HEK293 (cell line): ENCODE measurements at regions not wholly inside any gene's neighbourhood (a gene's known extent, or its start where the extent isn't known, plus 50 kb on each side); places are given as distances from the start of the nearest gene placed in this dataset.
A peak's percentile ranks its signal among the peaks of the same experiment; 100 is the strongest.
"Not testable (repeated sequence)": the region's sequence is repeated elsewhere in the genome, so short reads cannot be mapped to it uniquely, and the experiment has no call there.

ENCODE experiments used
- CTCF ChIA-PET: fragments of 350-600 bp; formaldehyde crosslinking; extraction: SDS; loops from one replicate; lab custom pipeline; 2021; ENCODE audit warnings: antibody characterized with exemption; lab: Yijun Ruan, JAX
- POLR2A ChIA-PET: fragments of 300-600 bp; formaldehyde crosslinking; extraction: SDS; loops from one replicate; lab custom pipeline; 2020; ENCODE audit warnings: antibody characterized with exemption, inconsistent platforms; lab: Yijun Ruan, JAX
- H3K27ac ChIP-seq: fragments of 200-500 bp; sonication (Bioruptor generic); 2 replicates; pipeline ENCODE4 v1.5.1; 2014; ENCODE audit warnings: low read depth, low read length, control low read depth, inconsistent platforms; ENCODE audit errors: extremely low read depth
- H3K36me3 ChIP-seq, 2 experiments: fragments of 200-500 bp in 1 of 2; sonication (Bioruptor generic) in 1 of 2; 1 replicate in 1 of 2; 2 replicates in 1 of 2; pipeline ENCODE4 v1.5.1; 2014 to 2017; ENCODE audit warnings: inconsistent platforms in 2 of 2, low read length in 2 of 2; ENCODE audit not compliant: control insufficient read depth in 2 of 2, insufficient read depth in 1 of 2
- H3K4me1 ChIP-seq: fragments of 200-500 bp; sonication (Bioruptor generic); 2 replicates; pipeline ENCODE4 v1.5.1; 2014; ENCODE audit warnings: mild to moderate bottlenecking, low read length, inconsistent platforms; ENCODE audit not compliant: control insufficient read depth, insufficient read depth
- H3K4me3 ChIP-seq: 2 replicates; pipeline ENCODE4 v1.5.1; 2011; ENCODE audit warnings: low read depth, mild to moderate bottlenecking, control low read depth, low read length, moderate library complexity
- H3K9me3 ChIP-seq: fragments of 200-500 bp; sonication (Bioruptor generic); 2 replicates; pipeline ENCODE4 v1.5.1; 2014; ENCODE audit warnings: low read depth, low read length, inconsistent platforms; ENCODE audit not compliant: control insufficient read depth, insufficient read depth
- AEBP2 ChIP-seq: fragments of 450-650 bp; formaldehyde crosslinking; IDR thresholded peaks from 2 replicates; pipeline ENCODE4 v1.5.1; 2016; ENCODE audit warnings: missing biosample characterization, missing genetic modification characterization, borderline replicate concordance
- KLF1 ChIP-seq: fragments of 450-650 bp; formaldehyde crosslinking; IDR thresholded peaks from 2 replicates; pipeline ENCODE4 v1.5.1; 2016; ENCODE audit warnings: missing biosample characterization, missing genetic modification characterization
- KLF9 ChIP-seq: fragments of 450-650 bp; formaldehyde crosslinking; IDR thresholded peaks from 2 replicates; pipeline ENCODE4 v1.5.1; 2016; ENCODE audit warnings: missing biosample characterization, missing genetic modification characterization, low read depth
- MEIS1 ChIP-seq: sonication (generic); formaldehyde crosslinking; IDR thresholded peaks from 2 replicates; pipeline ENCODE4 v1.8.1; 2022; ENCODE audit warnings: missing genetic modification reagents, mild to moderate bottlenecking, borderline replicate concordance
- PRDM1 ChIP-seq: fragments of 450-650 bp; formaldehyde crosslinking; IDR thresholded peaks from 2 replicates; pipeline ENCODE4; 2016; ENCODE audit warnings: missing biosample characterization, missing genetic modification characterization
- SETDB1 ChIP-seq: IDR thresholded peaks from one replicate; pipeline ENCODE4 v1.6.1; 2017; ENCODE audit warnings: mild to moderate bottlenecking, low read length, moderate library complexity, mixed read lengths; ENCODE audit not compliant: insufficient read length
- ZBTB49 ChIP-seq: fragments of 450-650 bp; formaldehyde crosslinking; IDR thresholded peaks from 2 replicates; pipeline ENCODE4 v1.5.1; 2016; ENCODE audit warnings: missing biosample characterization, missing genetic modification characterization, low read depth
- ZIC2 ChIP-seq: fragments of 450-650 bp; formaldehyde crosslinking; IDR thresholded peaks from 2 replicates; pipeline ENCODE4 v1.5.1; 2016; ENCODE audit warnings: missing biosample characterization, missing genetic modification characterization
- ZNF140 ChIP-seq: fragments of 450-650 bp; formaldehyde crosslinking; IDR thresholded peaks from 2 replicates; pipeline ENCODE4 v1.5.1; 2016; ENCODE audit warnings: missing biosample characterization, missing genetic modification characterization
- ZNF223 ChIP-seq: fragments of 450-650 bp; formaldehyde crosslinking; IDR thresholded peaks from 2 replicates; pipeline ENCODE4 v1.5.1; 2016; ENCODE audit warnings: missing biosample characterization, missing genetic modification characterization
- ZNF24 ChIP-seq: fragments of 450-650 bp; formaldehyde crosslinking; IDR thresholded peaks from 2 replicates; pipeline ENCODE4 v1.5.1; 2016; ENCODE audit warnings: missing biosample characterization, missing genetic modification characterization
- ZNF335 ChIP-seq: fragments of 450-650 bp; formaldehyde crosslinking; conservative IDR thresholded peaks from 2 replicates; pipeline ENCODE4 v1.5.1; 2016; ENCODE audit warnings: missing biosample characterization, missing genetic modification characterization
- ZNF350 ChIP-seq: fragments of 450-650 bp; formaldehyde crosslinking; IDR thresholded peaks from 2 replicates; pipeline ENCODE4 v1.5.0; 2017; ENCODE audit warnings: missing biosample characterization, mild to moderate bottlenecking, missing genetic modification characterization
- ZNF354C ChIP-seq: fragments of 450-650 bp; formaldehyde crosslinking; IDR thresholded peaks from 2 replicates; pipeline ENCODE4 v1.5.1; 2016; ENCODE audit warnings: missing biosample characterization, missing genetic modification characterization, low read depth, borderline replicate concordance
- ZNF610 ChIP-seq: fragments of 450-650 bp; formaldehyde crosslinking; IDR thresholded peaks from 2 replicates; pipeline ENCODE4 v1.5.1; 2016; ENCODE audit warnings: missing biosample characterization, missing genetic modification characterization, borderline replicate concordance
- ZNF654 ChIP-seq: fragments of 450-650 bp; formaldehyde crosslinking; IDR thresholded peaks from 2 replicates; pipeline ENCODE4 v1.5.1; 2016; ENCODE audit warnings: low read depth, missing biosample characterization, missing genetic modification characterization
- ZNF658 ChIP-seq: fragments of 450-650 bp; formaldehyde crosslinking; IDR thresholded peaks from 2 replicates; pipeline ENCODE4; 2016; ENCODE audit warnings: missing biosample characterization, missing genetic modification characterization
- ZNF670 ChIP-seq: fragments of 450-650 bp; formaldehyde crosslinking; IDR thresholded peaks from 2 replicates; pipeline ENCODE4 v1.5.1; 2016; ENCODE audit warnings: missing biosample characterization, missing genetic modification characterization, low read depth
- ZNF701 ChIP-seq: fragments of 450-650 bp; formaldehyde crosslinking; IDR thresholded peaks from 2 replicates; pipeline ENCODE4 v1.5.1; 2016; ENCODE audit warnings: missing biosample characterization, missing genetic modification characterization
- ZNF791 ChIP-seq: fragments of 450-650 bp; formaldehyde crosslinking; IDR thresholded peaks from 2 replicates; pipeline ENCODE4 v1.5.1; 2016; ENCODE audit warnings: missing biosample characterization, missing genetic modification characterization
- ZNF830 ChIP-seq: fragments of 450-650 bp; IDR thresholded peaks from 2 replicates; pipeline ENCODE4 v1.5.0; 2018; ENCODE audit warnings: missing biosample characterization, missing genetic modification characterization, low read depth, mild to moderate bottlenecking, moderate library complexity
- TF ChIP-seq, protein P1 (sequence below): fragments of 450-650 bp; formaldehyde crosslinking; IDR thresholded peaks from 2 replicates; pipeline ENCODE4 v1.5.1; 2016; ENCODE audit warnings: missing biosample characterization, missing genetic modification characterization
- TF ChIP-seq, protein P2 (sequence below): fragments of 450-650 bp; formaldehyde crosslinking; IDR thresholded peaks from 2 replicates; pipeline ENCODE4 v1.5.1; 2016; ENCODE audit warnings: missing biosample characterization, missing genetic modification characterization
- TF ChIP-seq, protein P3 (sequence below): fragments of 450-650 bp; formaldehyde crosslinking; IDR thresholded peaks from 2 replicates; pipeline ENCODE4 v1.5.1; 2017; ENCODE audit warnings: missing biosample characterization, missing genetic modification characterization

DNA sequence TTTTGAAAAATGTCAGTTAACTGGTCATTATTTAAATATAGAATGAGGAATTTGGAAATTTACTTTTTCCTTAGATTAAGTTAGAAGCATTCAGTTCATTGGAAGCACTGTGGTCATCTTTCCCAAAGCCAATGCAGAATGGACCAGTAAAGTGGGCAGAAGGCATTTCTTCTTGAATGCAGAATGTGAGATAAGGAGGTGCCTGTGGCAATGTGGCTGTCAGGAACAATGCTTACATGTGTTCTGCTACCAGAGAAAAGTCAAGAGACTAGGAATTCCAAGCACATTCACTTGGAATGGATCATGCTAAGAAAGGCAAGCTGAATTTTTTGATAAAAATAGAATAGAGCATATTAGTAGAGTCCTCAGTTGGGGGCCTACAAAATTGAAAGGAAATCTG lies 295.0 kb upstream of the KCNH7 start (continued):
- TF ChIP-seq, protein P1, sequence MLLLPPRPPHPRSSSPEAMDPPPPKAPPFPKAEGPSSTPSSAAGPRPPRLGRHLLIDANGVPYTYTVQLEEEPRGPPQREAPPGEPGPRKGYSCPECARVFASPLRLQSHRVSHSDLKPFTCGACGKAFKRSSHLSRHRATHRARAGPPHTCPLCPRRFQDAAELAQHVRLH (tag by site-specific recombination) = no peak
- TF ChIP-seq ZNF670 = no peak
- no peak for TF ChIP-seq MEIS1
- TF ChIP-seq, all 188 proteins: peak for 0

GRCh38 chr2:163132850-163133249 lies 294.3 kb upstream of the KCNH7 start:
- no peaks in the 10 kb centered on the region for H3K9me3 ChIP-seq
- H3K36me3 ChIP-seq = no peaks in the 10 kb centered on the region
- no peak overlapping the region for H3K4me3 ChIP-seq
- CTCF ChIA-PET = interaction anchor here (0.7 to 1.4 kb wide), 4 partner anchors 11 to 962 kb away, joined by 3 to 7 read pairs (median 6); no protein-coding TSS in a partner anchor
- no peaks in the 10 kb centered on the region for H3K4me1 ChIP-seq
- POLR2A ChIA-PET = no interaction called here
- no peak overlapping the region for H3K27ac ChIP-seq
- TF ChIP-seq AEBP2 (tag by site-specific recombination) = no peak
- no peak for TF ChIP-seq ZNF350 (tag by site-specific recombination)
- TF ChIP-seq ZNF335 (tag by site-specific recombination) = no peak
- TF ChIP-seq, protein P2, sequence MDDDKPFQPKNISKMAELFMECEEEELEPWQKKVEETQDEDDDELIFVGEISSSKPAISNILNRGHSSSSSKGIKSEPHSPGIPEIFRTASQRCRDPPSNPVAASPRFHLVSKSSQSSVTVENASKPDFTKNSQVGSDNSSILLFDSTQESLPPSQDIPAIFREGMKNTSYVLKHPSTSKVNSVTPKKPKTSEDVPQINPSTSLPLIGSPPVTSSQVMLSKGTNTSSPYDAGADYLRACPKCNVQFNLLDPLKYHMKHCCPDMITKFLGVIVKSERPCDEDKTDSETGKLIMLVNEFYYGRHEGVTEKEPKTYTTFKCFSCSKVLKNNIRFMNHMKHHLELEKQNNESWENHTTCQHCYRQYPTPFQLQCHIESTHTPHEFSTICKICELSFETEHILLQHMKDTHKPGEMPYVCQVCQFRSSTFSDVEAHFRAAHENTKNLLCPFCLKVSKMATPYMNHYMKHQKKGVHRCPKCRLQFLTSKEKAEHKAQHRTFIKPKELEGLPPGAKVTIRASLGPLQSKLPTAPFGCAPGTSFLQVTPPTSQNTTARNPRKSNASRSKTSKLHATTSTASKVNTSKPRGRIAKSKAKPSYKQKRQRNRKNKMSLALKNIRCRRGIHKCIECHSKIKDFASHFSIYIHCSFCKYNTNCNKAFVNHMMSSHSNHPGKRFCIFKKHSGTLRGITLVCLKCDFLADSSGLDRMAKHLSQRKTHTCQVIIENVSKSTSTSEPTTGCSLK (tag by site-specific recombination) = no peak
- TF ChIP-seq ZNF654 (tag by site-specific recombination) = peak; percentile 50
- TF ChIP-seq PRDM1 (tag by site-specific recombination) = no peak

- CTCF ChIA-PET = interaction anchor here (0.6 to 1.4 kb wide), 5 partner anchors 10 to 963 kb away, joined by 3 to 7 read pairs (median 5); no protein-coding TSS in a partner anchor
- H3K9me3 ChIP-seq, POLR2A ChIA-PET, H3K4me1 ChIP-seq, H3K36me3 ChIP-seq, H3K27ac ChIP-seq, H3K4me3 ChIP-seq: not testable (repeated sequence)
Measured at GRCh38 chr2:163132207-163132606, 293.6 kb upstream of the KCNH7 start.

GRCh38 chr2:163123526-163123925 lies 285.0 kb upstream of the KCNH7 start:
- H3K36me3 ChIP-seq = no peaks in the 10 kb centered on the region
- no peak overlapping the region for H3K4me3 ChIP-seq
- CTCF ChIA-PET = no interaction called here
- TF ChIP-seq ZNF24 (tag by site-specific recombination) (no peak), KLF9 (tag by site-specific recombination) (no peak), KLF1 (tag by site-specific recombination) (no peak), ZNF354C (tag by site-specific recombination) (no peak), ZNF223 (tag by site-specific recombination) (no peak), ZIC2 (tag by site-specific recombination) (no peak), ZNF140 (tag by site-specific recombination) (no peak), ZNF610 (tag by site-specific recombination) (no peak), ZNF701 (tag by site-specific recombination) (no peak), ZBTB49 (tag by site-specific recombination) (no peak), ZNF658 (tag by site-specific recombination) (no peak), ZNF830 (tag by site-specific recombination) (no peak), ZNF791 (tag by site-specific recombination) (no peak), SETDB1 (no peak)
- TF ChIP-seq, protein P3, sequence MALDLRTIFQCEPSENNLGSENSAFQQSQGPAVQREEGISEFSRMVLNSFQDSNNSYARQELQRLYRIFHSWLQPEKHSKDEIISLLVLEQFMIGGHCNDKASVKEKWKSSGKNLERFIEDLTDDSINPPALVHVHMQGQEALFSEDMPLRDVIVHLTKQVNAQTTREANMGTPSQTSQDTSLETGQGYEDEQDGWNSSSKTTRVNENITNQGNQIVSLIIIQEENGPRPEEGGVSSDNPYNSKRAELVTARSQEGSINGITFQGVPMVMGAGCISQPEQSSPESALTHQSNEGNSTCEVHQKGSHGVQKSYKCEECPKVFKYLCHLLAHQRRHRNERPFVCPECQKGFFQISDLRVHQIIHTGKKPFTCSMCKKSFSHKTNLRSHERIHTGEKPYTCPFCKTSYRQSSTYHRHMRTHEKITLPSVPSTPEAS (tag by site-specific recombination) = no peak
- no peaks in the 10 kb centered on the region for H3K9me3 ChIP-seq
- no peaks in the 10 kb centered on the region for H3K4me1 ChIP-seq
- H3K27ac ChIP-seq = no peak overlapping the region
- POLR2A ChIA-PET = no interaction called here
